ENCODE measurements at regions not wholly inside any gene's neighbourhood (a gene's known extent, or its start where the extent isn't known, plus 50 kb on each side); places are given as distances from the start of the nearest gene placed in this dataset.

- Histone ChIP-seq H3K4me3 (ENCODE audit: low read length) (no peak overlapping the region), H3K4me1 (ENCODE audit: insufficient read depth, low read length) (peaks cover 18% of the 10 kb centered on the region), H3K36me3 (ENCODE audit: insufficient read depth, low read length) (no peaks in the 10 kb centered on the region), H3K27me3 (ENCODE audit: insufficient read depth, low read length) (no peaks in the 10 kb centered on the region), H3K9me3 (ENCODE audit: insufficient read depth, low read depth, low read length) (no peaks in the 10 kb centered on the region), H3K9ac (ENCODE audit: low read depth, low read length) (no peak overlapping the region), H3K27ac (ENCODE audit: low read depth, low read length) (no peak overlapping the region)
- WGBS, result 77% methylated on average over 6 of the region's 6 CpGs
These were observed 342.1 kb downstream of the CTTN start for GRCh38 chr11:70740488-70740851.

- no peaks in the 10 kb centered on the region for H3K27me3 ChIP-seq (ENCODE audit: insufficient read depth, low read length)
- no peak overlapping the region for H3K27ac ChIP-seq (ENCODE audit: low read depth, low read length)
- H3K4me1 ChIP-seq (ENCODE audit: insufficient read depth, low read length), result peaks cover 18% of the 10 kb centered on the region
- no peak overlapping the region for H3K9ac ChIP-seq (ENCODE audit: low read depth, low read length)
- no peak overlapping the region for H3K4me3 ChIP-seq (ENCODE audit: low read length)
- H3K36me3 ChIP-seq (ENCODE audit: insufficient read depth, low read length), result no peaks in the 10 kb centered on the region
- H3K9me3 ChIP-seq (ENCODE audit: insufficient read depth, low read depth, low read length), result no peaks in the 10 kb centered on the region
- WGBS, result 96% methylated on average over 3 of the region's 3 CpGs
These were observed 342.8 kb downstream of the CTTN start for GRCh38 chr11:70741085-70741484.

GRCh38 chr11:70742553-70743291 lies 344.4 kb downstream of the CTTN start:
- Histone ChIP-seq H3K27ac (ENCODE audit: low read depth, low read length) (no peak overlapping the region; the same call in 1 of the 2 replicates), H3K36me3 (ENCODE audit: insufficient read depth, low read length) (no peaks in the 10 kb centered on the region), H3K4me1 (ENCODE audit: insufficient read depth, low read length) (peaks cover 18% of the 10 kb centered on the region), H3K27me3 (ENCODE audit: insufficient read depth, low read length) (no peaks in the 10 kb centered on the region), H3K4me3 (ENCODE audit: low read length) (no peak overlapping the region), H3K9me3 (ENCODE audit: insufficient read depth, low read depth, low read length) (no peaks in the 10 kb centered on the region), H3K9ac (ENCODE audit: low read depth, low read length) (no peak overlapping the region)
- WGBS, result 29% methylated on average over 27 of the region's 27 CpGs

GRCh38 chr11:70743329-70743728 lies 345.0 kb downstream of the CTTN start:
- Histone ChIP-seq H3K4me3 (ENCODE audit: low read length) (no peak overlapping the region), H3K27me3 (ENCODE audit: insufficient read depth, low read length) (no peaks in the 10 kb centered on the region), H3K9ac (ENCODE audit: low read depth, low read length) (no peak overlapping the region), H3K4me1 (ENCODE audit: insufficient read depth, low read length) (peaks cover 18% of the 10 kb centered on the region), H3K36me3 (ENCODE audit: insufficient read depth, low read length) (no peaks in the 10 kb centered on the region), H3K9me3 (ENCODE audit: insufficient read depth, low read depth, low read length) (no peaks in the 10 kb centered on the region), H3K27ac (ENCODE audit: low read depth, low read length) (no peak overlapping the region)
- WGBS, result 85% methylated on average over 9 of the region's 9 CpGs

GRCh38 chr11:70743941-70744351 lies 345.6 kb downstream of the CTTN start:
- Histone ChIP-seq H3K36me3 (ENCODE audit: insufficient read depth, low read length) (no peaks in the 10 kb centered on the region), H3K4me3 (ENCODE audit: low read length) (no peak overlapping the region), H3K9me3 (ENCODE audit: insufficient read depth, low read depth, low read length) (no peaks in the 10 kb centered on the region), H3K27me3 (ENCODE audit: insufficient read depth, low read length) (no peaks in the 10 kb centered on the region), H3K27ac (ENCODE audit: low read depth, low read length) (no peak overlapping the region), H3K9ac (ENCODE audit: low read depth, low read length) (no peak overlapping the region), H3K4me1 (ENCODE audit: insufficient read depth, low read length) (peaks cover 18% of the 10 kb centered on the region)
- 91% methylated on average over 9 of the region's 9 CpGs for WGBS

DNA sequence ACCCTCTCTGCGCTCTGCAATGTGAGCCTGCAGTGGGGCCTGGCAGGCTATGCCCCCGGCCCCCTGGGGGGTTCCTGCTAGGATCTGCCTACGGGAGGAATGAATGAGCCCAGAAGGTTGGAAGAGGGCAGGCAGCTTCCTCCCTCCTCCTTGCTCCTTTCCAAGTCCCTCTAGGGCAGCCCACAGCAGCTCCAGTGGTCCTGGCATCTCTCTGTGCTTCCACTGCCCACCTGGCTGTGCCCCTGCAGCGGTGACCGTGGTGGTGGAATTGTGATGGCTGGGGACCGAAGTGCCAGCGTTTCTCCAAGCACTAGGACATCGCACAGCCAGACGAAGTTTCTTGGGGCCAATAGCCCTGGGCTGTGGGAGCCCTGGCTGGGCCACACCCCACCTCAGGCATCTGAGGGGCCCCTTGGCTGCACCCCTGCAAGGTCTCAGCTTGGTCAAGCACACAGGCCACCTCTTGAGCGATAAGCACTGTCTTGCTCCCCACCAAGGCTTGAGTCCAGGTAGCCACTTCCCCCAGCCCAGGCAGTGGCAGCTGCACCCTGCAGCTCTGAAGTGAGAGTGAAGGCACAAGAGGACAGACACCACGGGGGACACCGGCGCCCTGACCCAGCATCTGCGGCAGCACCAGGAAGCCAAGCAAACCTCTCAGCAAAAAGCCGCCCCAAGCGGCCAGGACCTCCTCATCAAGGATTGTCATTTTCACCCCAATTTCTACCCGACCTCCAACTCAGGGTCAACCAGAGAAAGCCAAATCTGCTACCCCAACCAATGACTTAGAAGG lies 346.3 kb downstream of the CTTN start:
- Histone ChIP-seq H3K27me3 (ENCODE audit: insufficient read depth, low read length) (no peaks in the 10 kb centered on the region), H3K36me3 (ENCODE audit: insufficient read depth, low read length) (no peaks in the 10 kb centered on the region), H3K4me1 (ENCODE audit: insufficient read depth, low read length) (peaks cover 18% of the 10 kb centered on the region), H3K9ac (ENCODE audit: low read depth, low read length) (no peak overlapping the region), H3K9me3 (ENCODE audit: insufficient read depth, low read depth, low read length) (peaks cover under 1% of the 10 kb centered on the region; the same call in 1 of the 2 replicates), H3K27ac (ENCODE audit: low read depth, low read length) (no peak overlapping the region), H3K4me3 (ENCODE audit: low read length) (no peak overlapping the region)
- WGBS, result 88% methylated on average over 17 of the region's 17 CpGs

GRCh38 chr11:70745451-70745850 lies 347.1 kb downstream of the CTTN start:
- WGBS, result 92% methylated on average over 11 of the region's 11 CpGs
- peaks cover 8% of the 10 kb centered on the region for H3K9me3 ChIP-seq (ENCODE audit: insufficient read depth, low read depth, low read length)
- H3K9ac ChIP-seq (ENCODE audit: low read depth, low read length), result 0 out of 2 replicates have a peak overlapping the region, but pooled peaks have one; percentile 11
- no peaks in the 10 kb centered on the region for H3K36me3 ChIP-seq (ENCODE audit: insufficient read depth, low read length)
- no peak overlapping the region for H3K27ac ChIP-seq (ENCODE audit: low read depth, low read length)
- H3K27me3 ChIP-seq (ENCODE audit: insufficient read depth, low read length), result no peaks in the 10 kb centered on the region
- peaks cover 16% of the 10 kb centered on the region for H3K4me1 ChIP-seq (ENCODE audit: insufficient read depth, low read length)
- no peak overlapping the region for H3K4me3 ChIP-seq (ENCODE audit: low read length)

DNA sequence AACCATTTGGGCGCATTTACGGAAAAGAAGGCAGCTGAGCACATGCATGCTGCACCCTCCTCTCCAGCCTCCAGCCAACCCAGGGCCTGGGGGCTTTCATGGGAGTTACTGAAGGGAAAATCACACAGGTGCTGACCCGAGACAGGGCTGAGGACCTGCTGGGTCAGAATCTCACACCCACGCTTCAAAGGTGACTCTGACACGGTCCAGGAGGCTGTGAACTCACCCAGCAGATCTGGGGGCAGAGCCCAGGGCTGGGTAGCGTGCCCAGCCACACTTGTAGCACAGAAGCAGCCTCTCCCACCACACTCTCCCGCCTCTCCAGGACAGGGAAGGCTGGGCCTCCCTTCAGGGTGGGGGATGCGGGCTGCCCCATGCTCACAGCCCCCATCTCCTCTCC lies 347.6 kb downstream of the CTTN start:
- no peaks in the 10 kb centered on the region for H3K27me3 ChIP-seq (ENCODE audit: insufficient read depth, low read length)
- no peaks in the 10 kb centered on the region for H3K36me3 ChIP-seq (ENCODE audit: insufficient read depth, low read length)
- no peak overlapping the region for H3K9ac ChIP-seq (ENCODE audit: low read depth, low read length)
- H3K27ac ChIP-seq (ENCODE audit: low read depth, low read length), result no peak overlapping the region
- H3K4me1 ChIP-seq (ENCODE audit: insufficient read depth, low read length), result peaks cover 16% of the 10 kb centered on the region
- WGBS, result 87% methylated on average over 8 of the region's 8 CpGs
- H3K9me3 ChIP-seq (ENCODE audit: insufficient read depth, low read depth, low read length), result peaks cover 13% of the 10 kb centered on the region
- H3K4me3 ChIP-seq (ENCODE audit: low read length), result no peak overlapping the region

DNA sequence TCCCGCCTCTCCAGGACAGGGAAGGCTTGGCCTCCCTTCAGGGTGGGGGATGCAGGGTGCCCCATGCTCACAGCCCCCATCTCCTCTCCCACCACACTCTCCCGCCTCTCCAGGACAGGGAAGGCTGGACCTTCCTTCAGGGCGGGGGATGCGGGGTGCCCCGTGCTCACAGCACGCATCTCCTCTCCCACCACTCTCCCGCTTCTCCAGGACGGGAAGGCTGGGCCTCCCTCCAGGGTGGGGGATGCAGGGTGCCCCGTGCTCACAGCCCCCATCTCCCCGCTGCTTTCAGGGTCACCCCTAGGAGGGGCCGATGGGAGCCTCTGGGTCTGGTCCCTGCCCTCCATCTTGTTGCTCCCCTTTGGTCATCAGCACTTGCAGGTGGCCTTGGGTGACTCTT lies 348.0 kb downstream of the CTTN start:
- WGBS, result 93% methylated on average over 11 of the region's 11 CpGs
- peaks cover 16% of the 10 kb centered on the region for H3K4me1 ChIP-seq (ENCODE audit: insufficient read depth, low read length)
- no peak overlapping the region for H3K4me3 ChIP-seq (ENCODE audit: low read length)
- no peaks in the 10 kb centered on the region for H3K36me3 ChIP-seq (ENCODE audit: insufficient read depth, low read length)
- H3K9ac ChIP-seq (ENCODE audit: low read depth, low read length), result no peak overlapping the region
- H3K27me3 ChIP-seq (ENCODE audit: insufficient read depth, low read length), result no peaks in the 10 kb centered on the region
- H3K9me3 ChIP-seq (ENCODE audit: insufficient read depth, low read depth, low read length), result peaks cover 17% of the 10 kb centered on the region
- no peak overlapping the region for H3K27ac ChIP-seq (ENCODE audit: low read depth, low read length)

- 97% methylated on average over 4 of the region's 4 CpGs for WGBS
- peaks cover 26% of the 10 kb centered on the region for H3K9me3 ChIP-seq (ENCODE audit: insufficient read depth, low read depth, low read length)
- no peak overlapping the region for H3K27ac ChIP-seq (ENCODE audit: low read depth, low read length)
- H3K36me3 ChIP-seq (ENCODE audit: insufficient read depth, low read length), result no peaks in the 10 kb centered on the region
- H3K4me3 ChIP-seq (ENCODE audit: low read length), result no peak overlapping the region
- H3K4me1 ChIP-seq (ENCODE audit: insufficient read depth, low read length), result peaks cover 11% of the 10 kb centered on the region
- H3K27me3 ChIP-seq (ENCODE audit: insufficient read depth, low read length), result no peaks in the 10 kb centered on the region
- no peak overlapping the region for H3K9ac ChIP-seq (ENCODE audit: low read depth, low read length)
These were observed 349.0 kb downstream of the CTTN start for GRCh38 chr11:70747285-70747684.

- WGBS, result 95% methylated on average over 5 of the region's 5 CpGs
- Histone ChIP-seq H3K4me3 (ENCODE audit: low read length) (no peak overlapping the region), H3K9ac (ENCODE audit: low read depth, low read length) (no peak overlapping the region), H3K27ac (ENCODE audit: low read depth, low read length) (no peak overlapping the region), H3K27me3 (ENCODE audit: insufficient read depth, low read length) (no peaks in the 10 kb centered on the region), H3K9me3 (ENCODE audit: insufficient read depth, low read depth, low read length) (peaks cover 26% of the 10 kb centered on the region), H3K4me1 (ENCODE audit: insufficient read depth, low read length) (peaks cover 4% of the 10 kb centered on the region; the same call in 1 of the 2 replicates), H3K36me3 (ENCODE audit: insufficient read depth, low read length) (no peaks in the 10 kb centered on the region)
These were observed 349.6 kb downstream of the CTTN start for GRCh38 chr11:70747921-70748320.
